HL-60 (cell line): ENCODE measurements at regions not wholly inside any gene's neighbourhood (a gene's known extent, or its start where the extent isn't known, plus 50 kb on each side); places are given as distances from the start of the nearest gene placed in this dataset.

ENCODE experiments used
- DNase-seq, 2 experiments: peaks; one replicate each; pipeline ENCODE4 v3.0.0-alpha.2; 2010 to 2020; ENCODE audit warnings: low read depth in 1 of 2, low spot score in 1 of 2
- H3K27ac ChIP-seq: fragments of 250-450 bp; sonication (Bioruptor Pico); replicated peaks from 2 replicates; pipeline ENCODE4 v1.5.1; 2020; ENCODE audit warnings: mild to moderate bottlenecking, moderate library complexity
- H3K27me3 ChIP-seq: fragments of 250-450 bp; sonication (Bioruptor Pico); 2 replicates; pipeline ENCODE4 v1.5.1; 2021; ENCODE audit warnings: mild to moderate bottlenecking, moderate library complexity; ENCODE audit not compliant: insufficient read depth, poor library complexity, severe bottlenecking
- H3K4me3 ChIP-seq: replicated peaks from 2 replicates; pipeline ENCODE4 v1.5.1; 2011; ENCODE audit warnings: mild to moderate bottlenecking, control low read depth, low read length; ENCODE audit not compliant: insufficient read depth
- GABPA ChIP-seq: IDR thresholded peaks from 2 replicates; pipeline ENCODE4 v1.6.1; 2012; ENCODE audit warnings: low read depth
- POLR2AphosphoS5 ChIP-seq: IDR thresholded peaks from 2 replicates; pipeline ENCODE4 v1.6.1; 2012; ENCODE audit warnings: low read depth
- SPI1 ChIP-seq: IDR thresholded peaks from 2 replicates; pipeline ENCODE4 v1.6.1; 2012; ENCODE audit warnings: low read depth, mild to moderate bottlenecking, borderline replicate concordance
- TF ChIP-seq, protein P1 (sequence below): IDR thresholded peaks from 2 replicates; pipeline ENCODE4 v1.6.1; 2012; ENCODE audit warnings: low read depth; ENCODE audit not compliant: insufficient replicate concordance
- TF ChIP-seq, protein P2 (sequence below): IDR thresholded peaks from one replicate; pipeline ENCODE4 v1.5.1; 2011; ENCODE audit warnings: low read length, control low read depth, inconsistent platforms; ENCODE audit not compliant: insufficient read depth

DNA sequence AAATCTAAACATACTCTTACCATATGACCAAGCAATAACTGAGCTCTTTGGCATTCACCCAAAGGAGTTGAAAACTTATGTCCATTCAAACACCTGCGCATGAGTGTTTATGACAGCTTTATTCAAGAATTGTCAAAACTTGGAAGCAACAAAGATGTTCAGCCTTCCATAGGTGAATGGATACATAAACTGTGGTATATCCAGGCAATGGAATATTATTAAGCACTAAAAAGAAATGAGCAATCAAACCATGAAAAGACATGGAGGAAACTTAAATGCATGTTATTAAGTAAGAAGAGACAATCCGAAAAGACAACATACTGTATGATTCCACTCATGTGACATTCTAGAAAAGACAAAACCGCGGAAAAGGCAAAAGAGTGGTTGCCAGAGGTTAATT, 312.0 kb upstream of the TMC3 start:
- Histone ChIP-seq H3K4me3 (no peak overlapping the region), H3K27me3 (no peaks in the 10 kb centered on the region), H3K27ac (no peak overlapping the region)
- TF ChIP-seq GABPA (no peak), POLR2AphosphoS5 (no peak), SPI1 (no peak)
- TF ChIP-seq, protein P1, sequence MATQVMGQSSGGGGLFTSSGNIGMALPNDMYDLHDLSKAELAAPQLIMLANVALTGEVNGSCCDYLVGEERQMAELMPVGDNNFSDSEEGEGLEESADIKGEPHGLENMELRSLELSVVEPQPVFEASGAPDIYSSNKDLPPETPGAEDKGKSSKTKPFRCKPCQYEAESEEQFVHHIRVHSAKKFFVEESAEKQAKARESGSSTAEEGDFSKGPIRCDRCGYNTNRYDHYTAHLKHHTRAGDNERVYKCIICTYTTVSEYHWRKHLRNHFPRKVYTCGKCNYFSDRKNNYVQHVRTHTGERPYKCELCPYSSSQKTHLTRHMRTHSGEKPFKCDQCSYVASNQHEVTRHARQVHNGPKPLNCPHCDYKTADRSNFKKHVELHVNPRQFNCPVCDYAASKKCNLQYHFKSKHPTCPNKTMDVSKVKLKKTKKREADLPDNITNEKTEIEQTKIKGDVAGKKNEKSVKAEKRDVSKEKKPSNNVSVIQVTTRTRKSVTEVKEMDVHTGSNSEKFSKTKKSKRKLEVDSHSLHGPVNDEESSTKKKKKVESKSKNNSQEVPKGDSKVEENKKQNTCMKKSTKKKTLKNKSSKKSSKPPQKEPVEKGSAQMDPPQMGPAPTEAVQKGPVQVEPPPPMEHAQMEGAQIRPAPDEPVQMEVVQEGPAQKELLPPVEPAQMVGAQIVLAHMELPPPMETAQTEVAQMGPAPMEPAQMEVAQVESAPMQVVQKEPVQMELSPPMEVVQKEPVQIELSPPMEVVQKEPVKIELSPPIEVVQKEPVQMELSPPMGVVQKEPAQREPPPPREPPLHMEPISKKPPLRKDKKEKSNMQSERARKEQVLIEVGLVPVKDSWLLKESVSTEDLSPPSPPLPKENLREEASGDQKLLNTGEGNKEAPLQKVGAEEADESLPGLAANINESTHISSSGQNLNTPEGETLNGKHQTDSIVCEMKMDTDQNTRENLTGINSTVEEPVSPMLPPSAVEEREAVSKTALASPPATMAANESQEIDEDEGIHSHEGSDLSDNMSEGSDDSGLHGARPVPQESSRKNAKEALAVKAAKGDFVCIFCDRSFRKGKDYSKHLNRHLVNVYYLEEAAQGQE = no peak
- TF ChIP-seq, protein P2, sequence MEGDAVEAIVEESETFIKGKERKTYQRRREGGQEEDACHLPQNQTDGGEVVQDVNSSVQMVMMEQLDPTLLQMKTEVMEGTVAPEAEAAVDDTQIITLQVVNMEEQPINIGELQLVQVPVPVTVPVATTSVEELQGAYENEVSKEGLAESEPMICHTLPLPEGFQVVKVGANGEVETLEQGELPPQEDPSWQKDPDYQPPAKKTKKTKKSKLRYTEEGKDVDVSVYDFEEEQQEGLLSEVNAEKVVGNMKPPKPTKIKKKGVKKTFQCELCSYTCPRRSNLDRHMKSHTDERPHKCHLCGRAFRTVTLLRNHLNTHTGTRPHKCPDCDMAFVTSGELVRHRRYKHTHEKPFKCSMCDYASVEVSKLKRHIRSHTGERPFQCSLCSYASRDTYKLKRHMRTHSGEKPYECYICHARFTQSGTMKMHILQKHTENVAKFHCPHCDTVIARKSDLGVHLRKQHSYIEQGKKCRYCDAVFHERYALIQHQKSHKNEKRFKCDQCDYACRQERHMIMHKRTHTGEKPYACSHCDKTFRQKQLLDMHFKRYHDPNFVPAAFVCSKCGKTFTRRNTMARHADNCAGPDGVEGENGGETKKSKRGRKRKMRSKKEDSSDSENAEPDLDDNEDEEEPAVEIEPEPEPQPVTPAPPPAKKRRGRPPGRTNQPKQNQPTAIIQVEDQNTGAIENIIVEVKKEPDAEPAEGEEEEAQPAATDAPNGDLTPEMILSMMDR = no peak
- no peak for DNase-seq

- no peak for DNase-seq
- no peaks in the 10 kb centered on the region for H3K27me3 ChIP-seq
- no peak overlapping the region for H3K27ac ChIP-seq
Observed at GRCh38 chr15:81685237-81685636, 311.2 kb upstream of the TMC3 start.

DNA sequence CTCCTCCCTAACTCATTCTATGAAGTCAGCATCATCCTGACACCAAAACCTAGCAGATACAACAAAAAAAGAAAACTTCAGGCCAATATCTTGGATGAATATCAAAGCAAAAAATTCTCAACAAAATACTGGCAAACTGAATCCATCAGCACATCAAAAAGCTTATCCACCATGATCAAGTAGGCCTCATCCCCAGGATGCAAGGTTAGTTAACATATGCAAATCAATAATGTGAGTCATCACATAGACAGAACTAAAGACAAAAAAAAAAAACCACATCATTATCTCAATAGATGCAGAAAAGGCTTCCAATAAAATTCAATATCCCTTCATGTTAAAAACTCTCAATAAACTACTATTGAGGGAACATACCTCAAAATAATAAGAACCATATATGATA, 306.8 kb upstream of the TMC3 start:
- Histone ChIP-seq H3K4me3 (no peak overlapping the region), H3K27me3 (no peaks in the 10 kb centered on the region), H3K27ac (no peak overlapping the region)
- no peak for DNase-seq
- TF ChIP-seq, protein P2 = no peak

More at GRCh38 chr15:81685237-81685636, 311.2 kb upstream of the TMC3 start:
- TF ChIP-seq POLR2AphosphoS5 (no peak), GABPA (no peak), SPI1 (no peak)
- TF ChIP-seq, protein P2 = no peak
- TF ChIP-seq, protein P1 = no peak
- no peak overlapping the region for H3K4me3 ChIP-seq

GRCh38 chr15:81666839-81667238, 292.8 kb upstream of the TMC3 start:
- no peak overlapping the region for H3K4me3 ChIP-seq
- TF ChIP-seq, protein P1 = no peak
- TF ChIP-seq GABPA (no peak), SPI1 (no peak), POLR2AphosphoS5 (no peak)
- TF ChIP-seq, protein P2 = no peak

More at GRCh38 chr15:81666839-81667238, 292.8 kb upstream of the TMC3 start:
- Histone ChIP-seq H3K27ac (no peak overlapping the region), H3K27me3 (no peaks in the 10 kb centered on the region)
- DNase-seq = no peak
